ENCODE measurements at regions not wholly inside any gene's neighbourhood (a gene's known extent, or its start where the extent isn't known, plus 50 kb on each side); places are given as distances from the start of the nearest gene placed in this dataset.
"Not testable (repeated sequence)": the region's sequence is repeated elsewhere in the genome, so short reads cannot be mapped to it uniquely, and the experiment has no call there.

DNA sequence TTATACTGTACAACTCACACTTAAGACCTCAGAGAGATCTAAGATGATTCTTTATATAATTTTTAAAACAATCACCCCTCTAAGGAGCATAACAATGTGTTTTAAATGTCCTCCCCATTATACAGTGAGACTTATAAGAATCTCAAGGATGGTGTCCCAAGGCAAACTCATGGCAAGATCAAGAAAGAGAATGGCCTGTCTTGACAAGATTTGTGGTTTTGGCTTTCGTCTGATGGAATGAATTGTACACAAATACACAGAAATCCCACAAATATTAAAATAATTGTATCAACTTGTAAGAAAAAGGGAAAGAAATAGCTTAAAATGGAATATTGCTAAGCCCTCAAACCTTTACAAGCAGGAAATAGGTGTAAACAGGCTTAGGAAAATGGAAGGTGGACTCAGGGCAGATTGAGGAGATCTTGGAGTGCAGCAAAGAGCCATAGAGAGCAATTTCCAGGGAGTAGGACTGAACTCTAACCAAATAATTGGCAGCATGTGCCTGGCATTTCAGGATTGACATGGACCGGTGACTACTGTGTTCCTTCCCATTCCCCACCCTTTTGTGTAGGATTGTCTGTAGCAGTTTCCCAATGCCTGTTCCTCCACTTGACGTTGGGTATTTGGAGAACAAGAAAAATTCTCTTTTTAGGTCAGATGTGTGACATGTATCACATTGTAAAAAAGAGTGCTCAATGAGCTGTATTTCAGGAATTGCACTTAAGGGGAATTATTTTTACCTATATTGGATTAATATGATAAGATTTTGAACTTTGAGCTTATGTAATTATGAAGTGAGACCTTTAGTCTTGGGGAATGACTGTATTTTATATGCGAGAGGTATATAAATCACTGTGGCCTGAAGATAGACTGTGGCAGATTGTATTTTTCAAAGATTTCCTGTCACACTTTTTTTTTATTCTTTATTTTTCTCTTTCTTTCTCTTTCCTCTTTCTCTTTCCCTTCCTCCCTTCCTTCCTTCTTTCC, 317.8 kb upstream of the SLITRK3 start:
- no peak for DNase-seq

DNA sequence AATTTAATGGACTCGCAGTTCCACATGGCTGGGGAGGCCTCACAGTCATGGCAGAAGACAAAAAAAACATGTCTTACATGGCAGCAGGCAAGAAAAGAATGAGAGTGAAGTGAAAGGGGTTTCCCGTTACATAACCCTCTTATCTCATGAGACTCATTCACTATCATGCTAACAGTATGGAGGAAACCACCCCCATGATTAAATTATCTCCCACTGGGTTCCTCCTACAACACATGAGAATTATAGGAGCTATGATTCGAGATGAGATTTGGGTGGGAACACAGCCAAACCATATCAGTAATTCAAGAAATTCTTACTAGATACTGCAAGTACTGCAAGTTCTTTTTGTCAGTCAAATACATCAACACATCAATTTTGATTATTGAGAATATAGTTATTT, 311.4 kb upstream of the SLITRK3 start:
- DNase-seq, result no peak

DNA sequence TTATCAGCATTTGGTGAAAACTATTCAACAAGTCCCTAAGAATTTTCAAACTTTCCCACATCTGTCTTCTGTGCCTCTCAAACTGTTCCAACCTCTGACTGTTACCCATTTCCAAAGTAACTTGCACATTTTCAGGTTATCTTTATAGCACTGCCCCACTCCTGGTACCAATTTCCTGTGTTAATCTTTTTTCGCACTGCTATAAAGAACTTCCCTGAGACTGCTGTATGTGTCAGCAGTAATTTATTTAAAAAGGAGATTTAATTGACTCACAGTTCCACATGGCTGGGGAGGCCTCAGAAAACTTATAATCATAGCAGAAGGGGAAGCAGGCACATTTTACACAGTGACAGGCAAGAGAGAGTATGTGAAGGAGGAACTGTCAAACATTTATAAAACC, 310.9 kb upstream of the SLITRK3 start:
- DNase-seq, result no peak

DNA sequence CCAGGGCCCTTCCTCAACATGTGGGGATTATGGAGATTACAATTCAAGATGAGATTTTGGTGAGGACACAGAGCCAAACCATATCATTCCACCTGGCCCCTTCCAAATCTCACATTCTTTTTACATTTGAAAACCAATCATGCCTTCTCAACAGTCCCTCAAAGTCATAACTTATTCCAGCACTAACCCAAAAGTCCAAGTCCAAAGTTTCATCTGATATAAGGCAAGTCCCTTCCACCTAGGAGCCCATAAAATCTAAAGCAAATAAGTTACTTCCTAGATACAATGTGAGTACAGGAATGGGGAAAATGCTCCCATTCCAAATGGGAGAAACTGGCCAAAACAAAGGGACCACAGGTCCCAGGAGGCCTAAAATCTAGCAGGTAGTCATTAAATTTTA, 309.5 kb upstream of the SLITRK3 start:
- no peak for DNase-seq

DNA sequence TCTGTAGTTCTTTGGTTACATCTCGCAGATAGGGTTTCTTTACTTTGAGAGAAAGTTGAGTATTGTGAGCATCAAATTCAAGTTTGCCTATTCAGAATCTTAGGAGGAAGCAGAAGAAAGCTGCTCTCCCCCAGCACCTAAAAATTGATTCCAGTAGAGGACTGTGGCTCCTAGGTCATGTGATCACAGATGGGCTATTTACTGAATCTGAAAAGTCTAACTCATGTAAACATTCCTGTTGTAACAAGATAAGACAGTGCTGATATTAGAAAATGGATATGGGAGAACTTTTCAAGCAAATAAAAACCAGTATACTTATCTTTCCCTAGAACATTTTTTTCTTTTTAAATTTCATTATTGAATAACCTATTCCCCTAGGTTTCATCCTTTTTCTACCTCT, 308.4 kb upstream of the SLITRK3 start:
- DNase-seq, result no peak

DNA sequence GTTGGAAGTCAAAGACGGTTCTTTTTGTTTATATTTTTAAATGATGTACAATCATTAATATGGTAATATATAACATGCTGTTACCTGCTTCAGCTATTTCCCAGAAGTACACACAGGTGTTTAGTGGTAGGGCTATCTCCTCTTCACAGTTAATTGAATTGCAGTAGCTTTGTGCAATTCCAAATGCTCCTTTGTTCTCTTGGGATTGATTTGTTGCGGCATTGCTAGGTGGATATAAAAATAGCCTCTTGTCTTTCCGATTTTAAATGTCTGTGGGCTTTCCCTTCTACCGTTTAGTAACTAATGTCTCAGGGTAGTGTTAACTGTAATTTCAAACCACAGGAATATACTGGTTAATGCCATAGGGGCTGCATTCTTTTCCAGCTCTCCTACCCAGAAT, 307.6 kb upstream of the SLITRK3 start:
- no peak for DNase-seq

DNA sequence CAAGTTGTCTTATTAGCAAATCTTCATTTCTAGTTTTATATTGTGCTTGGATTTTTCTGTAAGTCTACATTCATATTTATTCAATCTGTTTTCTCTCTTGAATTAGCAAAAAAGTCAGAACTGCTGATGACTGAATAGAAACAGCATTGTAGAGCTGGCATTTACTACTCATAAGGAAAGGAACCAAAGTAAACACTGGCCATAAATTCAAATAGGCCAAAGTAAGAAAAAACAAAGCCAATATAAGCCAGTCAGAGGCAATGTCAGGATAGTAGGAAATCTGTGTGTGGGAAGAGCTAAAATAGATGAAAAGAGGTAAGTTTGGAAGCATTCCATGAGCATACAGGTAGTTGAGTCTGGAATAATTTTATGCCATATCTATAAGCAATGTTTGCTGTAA, 307.2 kb upstream of the SLITRK3 start:
- DNase-seq, result no peak

DNA sequence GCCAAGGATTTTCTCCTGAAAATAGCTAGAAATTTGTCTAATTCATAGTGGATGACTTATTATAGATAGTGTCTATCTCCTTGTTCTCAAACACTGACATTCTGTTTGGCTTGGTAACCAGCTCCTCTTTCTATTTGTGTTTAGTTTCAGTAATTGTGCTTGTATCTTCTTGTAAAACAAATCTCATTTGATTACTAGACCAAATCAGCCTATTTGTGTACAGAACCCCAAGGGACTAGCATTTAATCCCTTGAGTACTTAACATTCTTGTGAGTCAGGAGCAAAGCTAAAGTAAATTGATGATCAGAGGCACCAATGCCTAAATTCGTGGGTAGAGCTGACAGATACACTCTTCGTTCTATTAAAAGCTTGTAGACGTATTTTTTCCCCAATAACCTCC, 306.5 kb upstream of the SLITRK3 start:
- no peak for DNase-seq

DNA sequence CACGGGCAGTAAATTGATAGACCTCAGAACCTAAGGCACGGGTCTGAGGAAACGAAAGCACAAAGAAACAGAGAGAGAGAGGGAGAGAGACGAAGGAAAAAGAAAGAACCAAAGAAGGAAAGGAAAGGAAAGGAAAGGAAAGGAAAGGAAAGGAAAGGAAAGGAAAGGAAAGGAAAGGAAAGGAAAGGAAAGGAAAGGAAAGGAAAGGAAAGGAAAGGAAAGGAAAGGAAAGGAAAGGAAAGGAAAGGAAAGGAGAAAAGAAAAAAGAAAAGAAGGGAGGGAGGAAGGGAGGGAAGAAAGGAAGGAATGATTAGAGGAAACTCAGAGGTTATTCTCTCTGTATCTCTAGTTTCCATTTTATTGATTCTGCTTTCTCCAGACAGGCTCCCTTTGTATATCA, 302.6 kb upstream of the SLITRK3 start:
- DNase-seq, result not testable (repeated sequence)

DNA sequence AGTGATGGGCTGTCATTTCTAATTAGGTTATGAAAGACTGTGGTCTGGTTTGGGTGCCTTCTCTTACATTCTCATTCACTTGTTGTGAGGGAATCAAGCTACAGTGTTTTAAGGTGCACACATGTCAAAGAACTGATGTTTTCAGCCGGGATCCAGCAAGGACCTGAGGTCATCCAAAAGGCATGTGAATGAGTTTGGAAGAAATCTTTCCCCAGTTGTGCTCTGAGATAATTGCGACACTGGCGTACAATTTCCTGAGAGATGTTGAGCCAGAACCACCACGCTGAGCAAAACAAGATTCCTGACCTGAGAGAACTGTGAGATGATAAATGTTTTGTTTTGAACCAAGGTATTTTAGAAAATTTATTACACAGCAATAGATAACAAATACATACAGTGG, 295.3 kb upstream of the SLITRK3 start:
- no peak for DNase-seq

DNA sequence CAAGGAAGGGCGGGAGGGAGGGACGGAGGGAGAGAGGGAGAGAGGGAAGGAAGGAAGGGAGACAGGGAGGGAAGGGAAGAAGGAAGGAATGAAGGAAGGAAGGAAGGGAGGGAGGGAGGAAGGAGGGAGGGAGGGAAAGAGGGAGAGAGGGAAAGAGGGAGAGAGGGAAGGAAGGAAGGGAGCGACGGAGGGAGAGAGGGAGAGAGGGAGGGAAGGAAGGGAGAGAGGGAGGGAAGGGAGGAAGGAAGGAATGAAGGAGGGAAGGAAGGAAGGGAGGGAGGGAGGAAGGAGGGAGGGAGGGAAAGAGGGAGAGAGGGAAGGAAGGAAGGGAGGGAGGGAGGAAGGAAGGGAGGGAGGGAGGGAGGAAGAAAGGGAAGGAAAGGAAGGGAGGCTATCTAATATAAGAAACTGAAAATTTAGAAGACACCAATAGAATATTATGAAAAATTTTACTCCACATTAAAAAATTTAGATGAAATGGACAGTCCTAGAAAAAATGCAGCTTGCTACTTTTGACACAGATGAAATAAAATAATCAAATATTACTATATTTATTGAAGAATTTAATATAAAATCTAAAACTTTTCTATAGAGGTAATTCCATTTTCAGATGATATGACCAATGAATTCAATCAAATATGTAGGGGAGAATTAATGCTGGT, 280.3 kb upstream of the SLITRK3 start:
- no peak for DNase-seq

DNA sequence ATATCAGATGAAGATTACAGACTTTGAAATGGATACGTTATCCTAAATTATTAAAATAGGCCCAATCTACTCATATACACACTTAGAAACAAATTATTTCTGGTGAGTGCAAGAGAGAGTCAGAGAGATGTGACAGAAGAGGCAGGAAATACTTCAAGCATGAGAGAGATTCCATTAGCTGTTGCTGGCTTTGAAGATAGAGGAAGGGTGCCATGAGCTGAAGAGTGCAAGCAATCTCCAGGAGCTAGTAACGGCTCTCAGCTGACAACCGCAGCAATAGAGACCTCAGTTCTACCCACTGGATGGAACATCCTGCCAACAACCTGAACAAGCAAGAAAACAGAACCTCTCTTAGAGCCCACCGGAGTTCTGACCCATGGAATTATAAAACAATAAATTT, 270.7 kb upstream of the SLITRK3 start:
- no peak for DNase-seq

DNA sequence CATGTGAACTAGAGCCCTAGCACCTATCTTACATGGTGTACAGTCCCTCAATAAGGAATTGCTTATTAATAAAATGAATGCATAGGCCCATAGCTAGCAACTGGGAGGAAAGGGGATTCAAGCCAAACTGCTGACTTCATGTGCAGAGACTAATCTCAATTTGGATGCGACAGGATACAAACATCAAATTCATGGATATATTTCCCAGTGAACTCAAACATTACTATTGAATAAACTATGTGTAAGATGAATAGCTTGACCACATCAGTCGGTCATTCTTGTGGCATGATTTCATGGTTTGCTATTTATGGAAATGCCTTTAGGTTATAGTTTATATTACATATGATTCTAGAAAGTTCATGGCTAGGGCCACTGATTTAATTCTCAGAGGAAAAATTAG, 268.6 kb upstream of the SLITRK3 start:
- DNase-seq, result no peak

DNA sequence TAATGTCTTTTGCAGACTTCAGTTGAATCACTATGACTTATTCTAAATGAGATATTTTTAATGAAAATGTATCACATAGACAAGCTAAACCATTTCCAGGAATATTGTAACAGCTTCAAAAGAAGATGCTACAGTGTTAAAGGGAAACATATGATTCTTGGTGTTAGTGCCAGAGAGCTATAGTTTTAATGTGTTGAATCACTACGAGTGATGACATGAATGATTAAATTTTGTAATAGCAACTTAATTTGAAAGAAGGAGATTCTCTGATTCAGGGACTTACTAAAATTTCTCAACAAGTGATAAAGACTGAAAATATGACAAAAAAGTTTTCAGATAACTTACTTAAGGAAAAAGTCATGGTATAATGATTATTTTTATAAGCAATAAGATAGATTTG, 267.3 kb upstream of the SLITRK3 start:
- no peak for DNase-seq

DNA sequence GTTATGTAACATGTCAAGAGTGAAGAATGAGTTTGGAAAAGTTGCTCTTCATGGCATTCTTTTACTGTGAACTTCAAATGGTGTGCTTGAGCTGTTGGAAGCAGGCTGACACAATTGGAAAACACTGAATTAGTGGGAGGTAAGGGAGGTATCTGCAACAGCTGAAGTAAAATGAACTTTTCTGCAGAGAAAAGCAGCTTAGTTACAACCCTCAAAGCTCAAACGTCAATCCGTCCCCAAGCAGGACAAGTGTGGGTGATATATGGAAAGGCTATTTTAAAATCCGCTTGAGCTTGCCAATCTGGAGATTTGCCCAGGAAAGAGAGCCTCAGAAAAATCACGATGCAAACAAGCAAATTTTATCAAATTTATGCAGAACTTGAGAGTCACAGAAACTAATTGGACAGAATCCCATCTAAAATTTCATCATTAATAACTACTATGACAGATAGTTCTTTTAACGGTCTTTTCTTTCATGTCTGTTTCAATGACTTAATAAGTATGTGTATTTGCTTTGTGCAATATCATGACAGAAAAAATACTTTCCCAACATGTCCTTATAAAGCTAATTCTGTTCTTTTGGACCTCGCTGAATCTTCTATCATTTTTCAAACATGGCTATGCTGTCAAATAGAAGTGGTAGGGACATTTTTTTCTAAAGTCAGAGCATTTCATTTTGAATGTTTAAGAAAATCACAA, 266.6 kb upstream of the SLITRK3 start:
- DNase-seq, result no peak

DNA sequence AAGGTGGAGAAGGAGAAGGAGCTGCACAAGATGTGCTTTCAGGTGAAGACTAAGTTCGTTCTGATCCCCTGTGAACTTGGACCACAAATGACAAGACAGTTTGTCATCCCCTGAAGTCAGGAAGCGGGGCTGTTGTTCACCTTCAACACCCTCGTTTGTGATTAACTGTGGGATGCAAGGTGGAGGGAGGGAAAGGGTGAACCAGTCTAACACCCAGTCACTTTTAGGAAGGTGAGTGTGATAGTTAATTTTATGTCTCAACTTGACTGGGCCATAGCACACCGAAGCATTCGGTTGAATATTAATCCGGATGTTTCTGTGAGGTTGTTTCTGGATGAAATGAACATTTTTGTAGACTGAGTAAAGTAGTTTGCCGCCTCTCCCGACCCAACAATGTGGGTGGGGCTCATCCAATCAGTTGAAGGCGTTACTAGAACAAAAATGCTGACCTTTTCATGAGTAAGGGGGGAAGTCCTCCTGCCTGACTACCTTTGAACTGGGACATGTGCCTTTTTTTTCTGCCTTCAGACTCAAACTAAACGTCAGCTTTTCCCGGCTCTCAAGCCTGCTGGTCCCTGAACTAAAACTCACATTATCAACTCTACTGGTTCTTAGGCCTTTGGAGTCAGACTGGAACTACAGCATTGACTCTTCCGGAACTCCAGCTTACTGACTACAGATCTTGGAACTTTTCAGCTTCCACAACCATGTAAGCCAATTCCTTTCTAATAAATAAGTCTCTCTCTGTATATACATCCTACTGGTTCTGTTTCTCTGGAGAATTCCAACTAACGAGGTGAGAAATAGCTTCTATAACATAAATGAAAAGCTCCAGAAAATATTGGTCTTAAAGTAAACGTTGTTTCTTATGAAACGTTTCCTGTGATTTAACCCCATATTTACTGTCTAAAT, 264.0 kb upstream of the SLITRK3 start:
- no peak for DNase-seq

DNA sequence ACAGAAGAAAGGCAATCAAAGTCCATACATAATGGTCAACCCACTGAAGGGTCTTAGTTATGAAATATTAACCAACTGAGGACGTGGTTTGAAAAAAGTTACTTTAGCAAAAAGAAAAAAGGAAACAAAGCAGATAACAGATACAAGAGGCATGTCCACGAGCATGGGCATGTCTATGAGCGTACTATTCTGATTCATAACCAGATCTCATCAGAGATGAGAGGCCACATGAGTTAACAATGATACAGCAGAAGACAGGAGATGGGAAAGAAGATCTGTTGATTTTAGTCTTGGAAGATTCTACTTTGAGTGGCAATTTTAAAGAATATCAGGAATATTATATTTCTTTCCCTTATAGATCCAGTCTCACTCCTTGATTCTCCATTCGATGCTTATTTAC, 262.9 kb upstream of the SLITRK3 start:
- DNase-seq, result no peak

DNA sequence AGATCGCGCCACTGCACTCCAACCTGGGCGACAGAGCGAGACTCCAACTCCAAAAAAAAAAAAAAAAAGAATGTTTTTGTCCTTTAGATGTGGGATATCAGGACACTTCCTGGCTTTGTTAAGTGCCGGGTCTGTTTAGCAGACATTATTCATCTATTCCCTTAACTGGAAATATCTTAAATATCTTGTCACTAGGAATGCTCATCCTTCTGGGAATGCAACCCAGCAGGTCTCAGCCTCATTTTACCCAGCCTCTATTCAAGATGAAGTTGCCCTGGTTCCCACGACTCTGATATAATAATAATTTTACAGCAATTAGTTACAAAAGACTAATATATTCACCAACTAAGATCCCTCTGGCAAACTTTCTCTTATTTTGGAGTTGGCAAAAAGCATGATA, 260.9 kb upstream of the SLITRK3 start:
- no peak for DNase-seq

DNA sequence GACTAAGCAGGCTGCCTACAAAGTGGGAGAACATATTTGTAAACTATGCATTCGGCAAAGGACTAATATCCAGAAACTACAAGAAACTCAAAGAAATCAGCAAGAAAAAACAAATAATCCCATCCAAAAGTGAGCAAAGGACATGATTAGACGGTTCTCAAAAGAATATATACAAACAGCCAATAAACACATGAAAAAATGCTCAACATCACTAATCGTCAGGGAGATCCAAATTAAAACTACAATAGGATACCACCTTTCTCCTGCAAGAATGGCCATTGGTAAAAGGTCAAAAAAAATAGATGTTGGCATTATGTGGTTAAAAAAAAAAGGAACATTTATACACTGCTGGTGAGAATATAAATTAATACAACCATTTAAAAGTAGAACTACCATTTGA, 259.6 kb upstream of the SLITRK3 start:
- no peak for DNase-seq

DNA sequence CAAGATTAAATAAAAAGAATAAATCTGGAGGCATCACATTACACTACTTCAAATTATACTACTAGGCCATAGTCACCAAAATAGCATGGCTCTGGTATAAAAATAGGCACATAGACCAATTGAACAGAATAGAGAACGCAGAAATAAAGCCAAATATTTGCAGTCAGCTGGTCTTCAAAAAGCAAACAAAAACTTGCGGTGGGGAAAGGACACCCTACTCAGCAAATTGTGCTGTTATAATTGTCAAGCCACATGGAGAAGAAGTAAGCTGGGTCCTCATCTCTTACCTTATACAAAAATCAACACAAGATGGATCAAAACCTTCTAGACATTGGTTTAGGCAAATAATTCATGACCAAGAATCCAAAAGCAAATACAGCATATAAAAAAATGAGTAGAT, 259.2 kb upstream of the SLITRK3 start:
- no peak for DNase-seq

DNA sequence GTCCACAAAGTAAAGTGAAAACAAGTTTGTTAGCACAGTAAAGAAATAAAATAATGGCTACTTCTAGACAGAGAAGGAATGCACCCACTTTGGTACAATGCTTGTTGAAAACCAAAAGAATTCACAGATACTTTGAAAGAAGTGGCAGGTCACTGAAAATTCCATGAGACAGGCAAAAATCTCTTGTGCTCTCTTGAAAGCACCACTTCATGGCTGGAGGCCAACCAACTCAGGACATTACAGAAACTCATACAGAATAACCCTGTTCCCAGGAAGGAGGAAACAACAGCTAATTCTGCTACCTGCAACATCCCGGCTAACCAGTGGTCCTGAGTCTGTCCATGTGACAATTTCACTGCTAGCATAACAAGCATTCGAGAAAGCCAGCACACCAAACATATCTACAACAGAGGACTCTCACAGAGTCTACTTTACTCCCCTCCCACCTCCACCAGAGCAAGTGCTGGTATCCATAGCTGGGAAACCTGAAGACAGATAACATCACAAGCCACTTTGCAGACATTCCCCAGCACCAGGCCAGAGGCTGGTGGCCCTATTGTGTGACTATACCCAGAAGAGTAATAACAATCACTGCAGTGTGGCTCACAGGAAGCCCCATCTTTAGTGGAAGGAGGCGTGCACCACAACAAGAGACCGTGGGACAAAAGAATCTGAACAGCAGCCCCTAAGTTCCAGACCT, 255.3 kb upstream of the SLITRK3 start:
- DNase-seq, result no peak

DNA sequence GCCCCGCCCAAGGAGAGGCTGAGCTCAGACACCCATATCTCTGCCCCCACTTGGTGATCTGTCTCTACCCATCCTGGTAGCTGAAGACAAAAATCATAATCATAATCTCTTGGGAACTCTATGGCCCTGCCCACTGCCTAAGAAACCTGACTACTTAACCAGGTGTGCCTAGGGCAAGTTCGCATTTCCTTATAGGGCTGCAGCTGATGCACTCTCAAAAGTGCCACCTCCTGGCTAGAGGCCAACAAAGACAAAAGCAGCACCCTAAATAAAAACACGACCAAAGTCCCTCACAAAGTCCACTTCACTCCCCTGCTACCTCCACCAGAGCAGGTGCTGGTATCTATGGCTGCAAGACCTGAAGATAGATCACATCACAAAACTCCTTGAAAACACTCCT, 250.4 kb upstream of the SLITRK3 start:
- no peak for DNase-seq
